ENCODE measurements at regions not wholly inside any gene's neighbourhood (a gene's known extent, or its start where the extent isn't known, plus 50 kb on each side); places are given as distances from the start of the nearest gene placed in this dataset.

GRCh38 chr3:87564438-87564837, 288.1 kb upstream of the POU1F1 start:
- TF ChIP-seq CTCF (IDR thresholded peaks at IDR 0.05; ENCODE audit: unreplicated experiment): no peak
- Mint-ChIP-seq H3K36me3 (ENCODE audit: low read depth, unreplicated experiment) (no peaks in the 10 kb centered on the region), H3K9me3 (ENCODE audit: unreplicated experiment) (no peaks in the 10 kb centered on the region), H3K27ac (ENCODE audit: unreplicated experiment) (no peak overlapping the region), H3K27me3 (ENCODE audit: unreplicated experiment) (no peaks in the 10 kb centered on the region), H3K4me3 (ENCODE audit: unreplicated experiment) (no peak overlapping the region), H3K4me1 (ENCODE audit: unreplicated experiment) (no peaks in the 10 kb centered on the region)
- DNase-seq (ENCODE audit: low spot score): no peak

- no peak overlapping the region for H3K27ac Mint-ChIP-seq (ENCODE audit: unreplicated experiment)
- no peaks in the 10 kb centered on the region for H3K36me3 Mint-ChIP-seq (ENCODE audit: low read depth, unreplicated experiment)
- H3K9me3 Mint-ChIP-seq (ENCODE audit: unreplicated experiment): no peaks in the 10 kb centered on the region
- H3K4me1 Mint-ChIP-seq (ENCODE audit: unreplicated experiment): no peaks in the 10 kb centered on the region
- H3K4me3 Mint-ChIP-seq (ENCODE audit: unreplicated experiment): no peak overlapping the region
- H3K27me3 Mint-ChIP-seq (ENCODE audit: unreplicated experiment): no peaks in the 10 kb centered on the region
- DNase-seq (ENCODE audit: low spot score): no peak
- no peak for TF ChIP-seq CTCF (IDR thresholded peaks at IDR 0.05; ENCODE audit: unreplicated experiment)
Measured at GRCh38 chr3:87563712-87564111, 287.3 kb upstream of the POU1F1 start.

GRCh38 chr3:87558492-87558891, 282.1 kb upstream of the POU1F1 start:
- no peak for TF ChIP-seq CTCF (IDR thresholded peaks at IDR 0.05; ENCODE audit: unreplicated experiment)
- H3K36me3 Mint-ChIP-seq (ENCODE audit: low read depth, unreplicated experiment): no peaks in the 10 kb centered on the region
- no peaks in the 10 kb centered on the region for H3K4me1 Mint-ChIP-seq (ENCODE audit: unreplicated experiment)
- H3K4me3 Mint-ChIP-seq (ENCODE audit: unreplicated experiment): no peak overlapping the region
- DNase-seq (ENCODE audit: low spot score): no peak
- no peaks in the 10 kb centered on the region for H3K27me3 Mint-ChIP-seq (ENCODE audit: unreplicated experiment)
- H3K9me3 Mint-ChIP-seq (ENCODE audit: unreplicated experiment): no peaks in the 10 kb centered on the region
- no peak overlapping the region for H3K27ac Mint-ChIP-seq (ENCODE audit: unreplicated experiment)

GRCh38 chr3:87555290-87555689, 278.9 kb upstream of the POU1F1 start:
- no peaks in the 10 kb centered on the region for H3K36me3 Mint-ChIP-seq (ENCODE audit: low read depth, unreplicated experiment)

GRCh38 chr3:87553058-87553457, 276.7 kb upstream of the POU1F1 start:
- Mint-ChIP-seq H3K9me3 (ENCODE audit: unreplicated experiment) (no peaks in the 10 kb centered on the region), H3K36me3 (ENCODE audit: low read depth, unreplicated experiment) (no peaks in the 10 kb centered on the region), H3K27me3 (ENCODE audit: unreplicated experiment) (no peaks in the 10 kb centered on the region), H3K4me3 (ENCODE audit: unreplicated experiment) (no peak overlapping the region), H3K4me1 (ENCODE audit: unreplicated experiment) (no peaks in the 10 kb centered on the region), H3K27ac (ENCODE audit: unreplicated experiment) (no peak overlapping the region)
- DNase-seq (ENCODE audit: low spot score): no peak
- TF ChIP-seq CTCF (IDR thresholded peaks at IDR 0.05; ENCODE audit: unreplicated experiment): no peak

More at GRCh38 chr3:87555290-87555689, 278.9 kb upstream of the POU1F1 start:
- Mint-ChIP-seq H3K4me1 (ENCODE audit: unreplicated experiment) (no peaks in the 10 kb centered on the region), H3K9me3 (ENCODE audit: unreplicated experiment) (no peaks in the 10 kb centered on the region), H3K27ac (ENCODE audit: unreplicated experiment) (no peak overlapping the region), H3K27me3 (ENCODE audit: unreplicated experiment) (no peaks in the 10 kb centered on the region), H3K4me3 (ENCODE audit: unreplicated experiment) (no peak overlapping the region)
- DNase-seq (ENCODE audit: low spot score): no peak
- no peak for TF ChIP-seq CTCF (IDR thresholded peaks at IDR 0.05; ENCODE audit: unreplicated experiment)

Data from endothelial cell (in vitro differentiated cells).